ENCODE measurements at regions not wholly inside any gene's neighbourhood (a gene's known extent, or its start where the extent isn't known, plus 50 kb on each side); places are given as distances from the start of the nearest gene placed in this dataset.

- no peak for TF ChIP-seq CTCF (IDR thresholded peaks at IDR 0.05)
- intact Hi-C loops (cut with DNase I; ENCODE audit: low total_unique reads) = no loop called here
- WGBS, 2 donors = 0% methylated on average over 1 of the region's 1 CpG
- no peak for DNase-seq (ENCODE audit: low spot score in 2 of 2)
- H3K4me3 ChIP-seq (ENCODE audit: low read depth, poor library complexity, severe bottlenecking) = no peak overlapping the region
Observed at GRCh38 chr15:70463453-70463834, 299.9 kb downstream of the UACA start.

DNA sequence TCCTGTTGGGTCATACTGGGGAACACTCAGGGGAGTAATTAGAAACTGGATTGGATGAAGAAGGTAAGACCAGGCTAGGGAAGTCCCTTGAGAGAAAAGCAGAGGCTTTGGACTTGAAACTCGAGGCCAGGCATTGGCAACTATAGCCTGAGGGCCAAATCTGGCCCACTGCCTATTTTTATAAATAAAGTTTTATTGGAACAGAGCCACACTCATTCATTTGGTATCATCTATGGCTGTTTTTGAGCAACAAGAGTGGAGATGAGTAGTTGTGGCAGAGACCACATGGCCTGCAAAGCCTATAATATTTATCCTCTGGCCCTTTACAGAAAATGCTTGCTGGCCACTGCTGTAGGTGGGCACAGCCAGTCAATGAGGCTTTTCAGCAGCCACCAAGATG is 301.4 kb downstream of the UACA start:
- WGBS, 2 donors = 55 to 59% methylated on average over 1 of the region's 1 CpG
- TF ChIP-seq CTCF (IDR thresholded peaks at IDR 0.05) (no peak), POLR2A (IDR thresholded peaks at IDR 0.05) (no peak)
- no peak for DNase-seq (ENCODE audit: low spot score in 2 of 2)
- intact Hi-C loops (cut with DNase I; ENCODE audit: low total_unique reads) = no loop called here
- H3K4me3 ChIP-seq (ENCODE audit: low read depth, poor library complexity, severe bottlenecking) = no peak overlapping the region

- intact Hi-C loops (cut with DNase I; ENCODE audit: low total_unique reads) = no loop called here
- H3K4me3 ChIP-seq (ENCODE audit: low read depth, poor library complexity, severe bottlenecking) = no peak overlapping the region
- 57 to 79% methylated on average over 1 of the region's 1 CpG for WGBS, 2 donors
- DNase-seq (ENCODE audit: low spot score in 2 of 2) = no peak
- TF ChIP-seq POLR2A (IDR thresholded peaks at IDR 0.05) = no peak
Observed at GRCh38 chr15:70461017-70461416, 302.3 kb downstream of the UACA start.

- intact Hi-C loops (cut with DNase I; ENCODE audit: low total_unique reads) = no loop called here
- TF ChIP-seq CTCF (IDR thresholded peaks at IDR 0.05) = no peak
- no peak for TF ChIP-seq POLR2A (IDR thresholded peaks at IDR 0.05)
- no peak overlapping the region for H3K4me3 ChIP-seq (ENCODE audit: low read depth, poor library complexity, severe bottlenecking)
- WGBS, 2 donors = 93 to 94% methylated on average over 4 of the region's 4 CpGs
- DNase-seq (ENCODE audit: low spot score in 2 of 2) = no peak
Observed at GRCh38 chr15:70459312-70459711, 304.0 kb downstream of the UACA start.

DNA sequence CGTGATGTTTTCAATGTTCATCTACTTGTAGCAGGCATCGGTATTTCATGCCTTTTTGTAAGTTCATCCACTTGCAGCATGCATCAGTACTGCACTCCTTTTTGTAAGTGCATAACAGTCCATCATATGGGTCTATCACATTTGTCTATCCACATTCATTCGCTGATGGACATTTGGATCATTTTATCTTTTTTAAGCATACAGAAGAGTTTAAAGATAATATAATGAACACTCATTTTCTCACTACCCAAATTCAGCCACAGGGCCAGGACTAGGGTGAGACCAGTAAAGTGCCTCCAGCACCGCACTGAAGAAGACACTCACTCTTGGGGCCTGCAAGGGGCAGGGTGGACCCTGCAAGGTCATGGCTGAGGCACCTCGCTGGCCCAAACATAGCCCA is 309.6 kb downstream of the UACA start:
- WGBS, 2 donors = 84 to 86% methylated on average over 5 of the region's 5 CpGs
- intact Hi-C loops (cut with DNase I; ENCODE audit: low total_unique reads) = no loop called here

DNA sequence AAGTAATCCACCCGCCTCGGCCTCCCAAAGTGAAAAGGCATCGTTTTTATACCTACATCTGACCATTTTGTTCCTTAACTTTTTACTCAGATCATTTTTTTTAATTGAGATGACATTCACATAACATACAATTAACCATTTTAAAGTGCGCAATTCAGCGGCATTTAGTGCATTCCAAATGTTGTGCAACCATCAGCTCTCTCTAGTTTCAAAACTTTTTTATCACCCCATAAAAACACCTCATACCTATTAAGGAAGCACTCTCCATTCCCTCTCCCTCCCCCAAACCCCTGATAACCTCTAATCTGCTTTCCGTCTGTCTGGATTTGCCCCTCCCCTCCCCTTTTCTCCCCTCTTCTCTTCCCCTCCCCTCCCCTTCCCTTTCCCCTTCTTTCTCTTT is 310.1 kb downstream of the UACA start:
- no peak for DNase-seq (ENCODE audit: low spot score in 2 of 2)
- intact Hi-C loops (cut with DNase I; ENCODE audit: low total_unique reads) = no loop called here
- 75% methylated on average over 6 of the region's 6 CpGs for WGBS, 2 donors
- H3K4me3 ChIP-seq (ENCODE audit: low read depth, poor library complexity, severe bottlenecking) = no peak overlapping the region
- TF ChIP-seq CTCF (IDR thresholded peaks at IDR 0.05) = no peak
- TF ChIP-seq POLR2A (IDR thresholded peaks at IDR 0.05) = no peak

More for the DNA sequence above, 309.6 kb downstream of the UACA start:
- TF ChIP-seq POLR2A (IDR thresholded peaks at IDR 0.05) = no peak
- TF ChIP-seq CTCF (IDR thresholded peaks at IDR 0.05) = no peak
- no peak for DNase-seq (ENCODE audit: low spot score in 2 of 2)
- H3K4me3 ChIP-seq (ENCODE audit: low read depth, poor library complexity, severe bottlenecking) = no peak overlapping the region
